Psoas muscle (tissue), 7 donors: ENCODE measurements at regions not wholly inside any gene's neighbourhood (a gene's known extent, or its start where the extent isn't known, plus 50 kb on each side); places are given as distances from the start of the nearest gene placed in this dataset.

Source experiments
- ATAC-seq, 4 donors: fragments of 200-7000 bp; cut with Tn5 transposase; one replicate each; pipeline ENCODE4 v1.9.1; 2020; ENCODE audit warnings: moderate library complexity in 3 of 4, mild to moderate bottlenecking in 2 of 4
- DNase-seq, 2 donors: peaks; one replicate each; pipeline ENCODE4 v3.0.0-alpha.2; 2020
- H3K27ac ChIP-seq: fragments of 200-600 bp; one replicate; pipeline ENCODE4 v1.8.0; 2022
- H3K27me3 ChIP-seq, 3 donors: fragments of 200-600 bp in 1 of 3; one replicate each; pipeline versions ENCODE4 v1.6.1 to v1.8.0; 2013 to 2022; ENCODE audit warnings: low read length in 2 of 3, mild to moderate bottlenecking in 2 of 3, moderate library complexity in 1 of 3; ENCODE audit not compliant: insufficient read depth in 3 of 3
- H3K36me3 ChIP-seq, 2 donors: fragments of 200-600 bp in 1 of 2; one replicate each; pipeline versions ENCODE4 v1.6.1 to v1.8.0; 2013 to 2022; ENCODE audit warnings: low read depth in 1 of 2, mild to moderate bottlenecking in 1 of 2, moderate library complexity in 1 of 2; ENCODE audit not compliant: insufficient read depth in 1 of 2
- H3K4me1 ChIP-seq: fragments of 200-600 bp; one replicate; pipeline ENCODE4 v1.8.0; 2022
- H3K4me3 ChIP-seq: fragments of 200-600 bp; one replicate; pipeline ENCODE4 v1.8.0; 2022; ENCODE audit warnings: mild to moderate bottlenecking
- H3K9me3 ChIP-seq: fragments of 200-600 bp; one replicate; pipeline ENCODE4 v1.8.0; 2022
- WGBS, 3 donors: extraction: QIAGEN DNeasy Blood & Tissue Kit; methylation state at CpG; one replicate each; pipeline versions ENCODE4 v1.1.6 to v1.1.7; 2013; 5-methylcytosine and 5-hydroxymethylcytosine counted together
- intact Hi-C, 2 donors: fragments of 100-400 bp; cut with DNase I; formaldehyde crosslinking; loops; one replicate each; pipeline versions ENCODE4 v1.11.0 to v1.14.2; 2022
- TF ChIP-seq, protein P1 (sequence below): fragments of 200-600 bp; IDR thresholded peaks from one replicate; pipeline ENCODE4 v1.8.0; 2022; ENCODE audit warnings: antibody characterized with exemption
- donor health status: healthy with polysubstance abuse.
- donor health status: DM: no; HTN: no; CAD: no; lungs with moderate emphysema.
- donor health status: Bipolar disorder and iron deficiency.
- donor health status: healthy.
- donor health status: DM: yes; HTN: yes; CAD: no.
- donor health status: DM: no; HTN: no; CAD: no.
- donor health status: DM: yes; HTN: yes; CAD: no.

DNA sequence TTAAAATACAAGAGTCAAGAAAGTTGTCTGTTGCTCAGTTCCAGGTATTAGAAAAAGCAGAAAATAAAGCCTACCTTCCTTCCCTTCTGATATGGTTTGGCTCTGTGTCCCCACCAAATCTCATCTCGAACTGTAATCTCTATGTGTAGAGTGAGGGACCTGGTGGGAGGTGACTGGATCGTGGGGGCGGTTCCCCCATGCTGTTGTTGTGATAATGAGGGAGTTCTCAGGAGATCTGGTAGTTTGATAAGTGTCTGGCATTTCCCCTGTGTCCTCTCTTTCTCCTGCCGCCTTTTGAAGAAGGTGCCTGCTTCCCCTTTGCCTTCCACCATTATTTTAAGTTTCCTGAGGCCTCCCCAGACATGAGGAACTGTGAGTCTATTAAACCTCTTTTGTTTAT is 288.8 kb upstream of the LMCD1 start:
- Histone ChIP-seq H3K4me1 (no peaks in the 10 kb centered on the region), H3K36me3 (no peaks in the 10 kb centered on the region), H3K4me3 (no peak overlapping the region), H3K9me3 (no peaks in the 10 kb centered on the region), H3K27ac (no peak overlapping the region), H3K27me3 (no peaks in the 10 kb centered on the region)
- DNase-seq (no peak), ATAC-seq (no peak)
- intact Hi-C loops: no loop called here
- 74 to 82% (median 76%) methylated on average over 4 of the region's 4 CpGs for whole genome bisulfite sequencing, 3 donors
- TF ChIP-seq, protein P1, sequence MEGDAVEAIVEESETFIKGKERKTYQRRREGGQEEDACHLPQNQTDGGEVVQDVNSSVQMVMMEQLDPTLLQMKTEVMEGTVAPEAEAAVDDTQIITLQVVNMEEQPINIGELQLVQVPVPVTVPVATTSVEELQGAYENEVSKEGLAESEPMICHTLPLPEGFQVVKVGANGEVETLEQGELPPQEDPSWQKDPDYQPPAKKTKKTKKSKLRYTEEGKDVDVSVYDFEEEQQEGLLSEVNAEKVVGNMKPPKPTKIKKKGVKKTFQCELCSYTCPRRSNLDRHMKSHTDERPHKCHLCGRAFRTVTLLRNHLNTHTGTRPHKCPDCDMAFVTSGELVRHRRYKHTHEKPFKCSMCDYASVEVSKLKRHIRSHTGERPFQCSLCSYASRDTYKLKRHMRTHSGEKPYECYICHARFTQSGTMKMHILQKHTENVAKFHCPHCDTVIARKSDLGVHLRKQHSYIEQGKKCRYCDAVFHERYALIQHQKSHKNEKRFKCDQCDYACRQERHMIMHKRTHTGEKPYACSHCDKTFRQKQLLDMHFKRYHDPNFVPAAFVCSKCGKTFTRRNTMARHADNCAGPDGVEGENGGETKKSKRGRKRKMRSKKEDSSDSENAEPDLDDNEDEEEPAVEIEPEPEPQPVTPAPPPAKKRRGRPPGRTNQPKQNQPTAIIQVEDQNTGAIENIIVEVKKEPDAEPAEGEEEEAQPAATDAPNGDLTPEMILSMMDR: no peak

DNA sequence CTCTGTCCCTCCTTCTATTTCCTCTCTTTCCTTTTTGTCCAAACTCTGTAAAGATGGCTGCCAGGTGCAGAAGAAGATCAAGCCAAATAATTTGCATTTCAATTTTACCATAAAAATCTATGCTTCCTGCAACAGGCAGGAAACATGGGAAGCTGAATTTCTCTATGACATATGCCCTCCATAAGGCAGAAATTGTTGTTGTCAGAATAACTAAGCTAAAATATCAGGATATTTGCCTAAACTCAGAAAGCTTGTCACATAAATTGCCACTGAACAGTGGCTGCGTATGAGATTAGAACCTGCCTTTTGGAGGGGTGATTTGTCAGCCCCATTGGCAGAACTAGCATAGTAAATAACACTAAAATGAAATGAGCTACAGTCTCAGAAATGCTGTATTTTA is 288.3 kb upstream of the LMCD1 start:
- no peaks in the 10 kb centered on the region for H3K36me3 ChIP-seq
- H3K9me3 ChIP-seq: no peaks in the 10 kb centered on the region
- H3K27me3 ChIP-seq: no peaks in the 10 kb centered on the region
- DNase-seq (no peak), ATAC-seq (no peak)
- TF ChIP-seq, protein P1: no peak
- H3K4me3 ChIP-seq: no peak overlapping the region
- H3K4me1 ChIP-seq: no peaks in the 10 kb centered on the region
- intact Hi-C loops: no loop called here
- no peak overlapping the region for H3K27ac ChIP-seq
- WGBS, 3 donors: 93 to 98% (median 97%) methylated on average over 1 of the region's 1 CpG

DNA sequence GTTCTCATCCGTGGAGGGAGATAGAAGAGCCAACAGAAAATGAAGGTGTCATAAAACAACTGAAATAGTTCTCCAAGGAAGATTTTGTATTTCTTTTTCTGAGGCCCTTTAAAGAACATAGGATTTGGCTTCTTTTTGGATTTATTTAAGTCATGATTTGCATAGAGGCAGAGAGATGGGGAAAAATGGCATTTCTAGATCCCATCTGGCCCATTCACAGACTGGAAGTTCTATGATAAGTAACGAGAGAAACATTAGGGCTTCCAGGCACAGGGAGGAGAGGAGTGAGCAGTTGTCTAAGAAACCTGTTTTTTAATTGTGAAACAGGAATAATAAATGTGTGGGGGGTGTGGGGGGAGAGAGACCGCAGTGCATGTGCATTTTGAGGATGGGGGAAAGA is 285.8 kb upstream of the LMCD1 start:
- DNase-seq: no peak
- Histone ChIP-seq H3K9me3 (no peaks in the 10 kb centered on the region), H3K27me3 (no peaks in the 10 kb centered on the region), H3K36me3 (no peaks in the 10 kb centered on the region), H3K4me3 (no peak overlapping the region), H3K4me1 (no peaks in the 10 kb centered on the region), H3K27ac (no peak overlapping the region)
- no peak for ATAC-seq
- 85 to 86% (median 86%) methylated on average over 3 of the region's 3 CpGs for WGBS, 3 donors
- intact Hi-C loops: no loop called here
- TF ChIP-seq, protein P1: no peak

DNA sequence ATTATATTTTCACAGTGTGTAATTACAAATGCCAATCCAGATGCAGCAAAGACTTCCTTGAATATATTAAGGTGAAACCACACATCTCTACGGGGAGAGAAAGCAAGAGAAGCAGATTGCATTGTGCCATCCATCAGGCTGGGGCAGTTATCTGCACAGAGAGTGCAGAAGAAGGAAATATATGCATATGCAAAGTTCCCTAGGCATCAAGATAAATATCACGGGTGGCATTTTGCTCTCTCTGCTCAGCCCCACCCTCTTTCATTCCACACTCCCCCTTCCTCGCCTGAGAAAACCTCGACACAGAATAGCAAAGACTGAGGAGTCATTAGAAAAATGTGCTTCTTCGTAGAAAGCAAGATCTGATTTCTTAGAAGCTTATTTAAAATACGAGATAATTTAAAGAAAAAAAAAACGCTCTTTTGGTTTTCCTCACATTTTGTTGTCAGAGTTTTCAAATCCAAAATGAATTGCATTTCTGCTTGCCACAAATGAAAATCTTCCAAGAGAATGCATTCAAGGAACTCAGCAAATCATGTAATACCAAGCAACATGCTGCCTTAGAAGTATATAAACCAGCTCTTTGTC is 283.2 kb upstream of the LMCD1 start:
- H3K9me3 ChIP-seq: no peaks in the 10 kb centered on the region
- intact Hi-C loops: no loop called here
- no peak overlapping the region for H3K27ac ChIP-seq
- ATAC-seq (no peak), DNase-seq (no peak)
- WGBS, 3 donors: 74 to 78% (median 78%) methylated on average over 7 of the region's 7 CpGs
- TF ChIP-seq, protein P1: no peak
- no peaks in the 10 kb centered on the region for H3K36me3 ChIP-seq
- H3K4me3 ChIP-seq: no peak overlapping the region
- H3K27me3 ChIP-seq: no peaks in the 10 kb centered on the region
- peaks cover 3% of the 10 kb centered on the region for H3K4me1 ChIP-seq

DNA sequence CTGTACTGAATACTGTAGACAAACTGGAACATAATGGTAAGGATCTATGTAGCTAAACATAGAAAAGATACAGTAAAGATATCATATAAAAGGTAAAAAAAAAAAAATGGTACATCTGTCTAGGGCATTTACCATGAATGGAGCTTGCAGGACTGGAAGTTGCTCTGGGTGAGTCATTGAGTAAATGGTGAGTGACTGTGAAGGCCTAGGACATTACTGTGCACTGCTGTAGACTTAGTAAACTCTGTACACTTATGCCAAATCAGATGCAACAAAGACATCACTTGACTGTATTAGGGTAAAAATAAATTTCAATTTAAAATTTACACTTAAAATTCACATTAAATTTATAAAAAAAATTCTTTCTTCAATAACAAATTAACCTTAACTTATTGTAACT is 281.3 kb upstream of the LMCD1 start:
- Histone ChIP-seq H3K4me1 (peaks cover 8% of the 10 kb centered on the region), H3K4me3 (no peak overlapping the region), H3K27me3 (no peaks in the 10 kb centered on the region), H3K36me3 (no peaks in the 10 kb centered on the region), H3K27ac (no peak overlapping the region), H3K9me3 (no peaks in the 10 kb centered on the region)
- DNase-seq (no peak), ATAC-seq (no peak)
- intact Hi-C loops: no loop called here
- TF ChIP-seq, protein P1: no peak
